ENCODE measurements at regions not wholly inside any gene's neighbourhood (a gene's known extent, or its start where the extent isn't known, plus 50 kb on each side); places are given as distances from the start of the nearest gene placed in this dataset.

DNA sequence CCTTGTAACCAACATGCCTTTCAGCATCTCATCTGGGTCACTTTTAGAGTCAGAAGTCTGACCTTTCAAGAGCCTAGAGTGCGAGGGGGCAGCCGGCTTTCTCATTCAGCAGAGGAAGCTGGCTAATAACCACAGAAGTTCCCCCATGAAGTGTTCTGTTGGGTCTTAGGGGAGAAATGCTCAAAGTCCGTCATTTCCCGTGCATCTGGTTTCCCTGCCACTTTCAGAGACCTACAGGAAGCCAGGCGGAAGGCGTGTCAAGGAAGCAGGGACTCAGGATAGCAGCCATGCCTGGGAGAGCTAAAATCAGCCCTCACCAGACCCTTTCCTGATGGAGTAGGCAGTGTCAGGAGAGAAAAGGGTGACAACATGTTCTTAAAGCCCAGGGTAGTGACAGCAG is 301.8 kb upstream of the ID2 start:
- TF ChIP-seq ZNF274 (IDR thresholded peaks at IDR 0.05; ENCODE audit: low read depth, low read length) (no peak), SUZ12 (IDR thresholded peaks at IDR 0.05; ENCODE audit: extremely low read depth, insufficient read depth, insufficient read length) (no peak)

All from NT2/D1 (cell line).